HG03342 (cell line): ENCODE measurements at regions not wholly inside any gene's neighbourhood (a gene's known extent, or its start where the extent isn't known, plus 50 kb on each side); places are given as distances from the start of the nearest gene placed in this dataset.

Experiments
- ATAC-seq: cut with Tn5 transposase; IDR thresholded peaks from one replicate; pipeline ENCODE4 v1.9.1; 2021; ENCODE audit warnings: mild to moderate bottlenecking, moderate library complexity; ENCODE audit not compliant: unreplicated experiment

DNA sequence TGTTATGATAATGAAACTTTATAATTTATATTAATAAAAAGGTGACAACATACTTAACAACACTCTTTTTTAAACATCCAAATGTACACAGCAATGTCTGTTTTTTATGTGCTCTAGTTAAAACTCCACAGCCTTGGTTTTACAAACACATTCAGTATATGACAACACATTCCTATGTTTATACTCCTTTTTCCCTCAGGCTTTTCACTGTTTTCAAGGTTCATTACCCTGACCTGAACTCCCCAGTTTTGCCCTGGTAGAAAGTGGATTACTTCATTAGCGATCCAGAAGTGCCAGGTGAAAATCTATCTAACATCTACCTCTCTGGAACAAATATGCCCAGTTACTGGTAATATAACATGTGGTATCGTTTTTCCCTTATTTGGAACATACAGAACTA, 340.2 kb upstream of the DDHD1 start:
- ATAC-seq, result no peak

DNA sequence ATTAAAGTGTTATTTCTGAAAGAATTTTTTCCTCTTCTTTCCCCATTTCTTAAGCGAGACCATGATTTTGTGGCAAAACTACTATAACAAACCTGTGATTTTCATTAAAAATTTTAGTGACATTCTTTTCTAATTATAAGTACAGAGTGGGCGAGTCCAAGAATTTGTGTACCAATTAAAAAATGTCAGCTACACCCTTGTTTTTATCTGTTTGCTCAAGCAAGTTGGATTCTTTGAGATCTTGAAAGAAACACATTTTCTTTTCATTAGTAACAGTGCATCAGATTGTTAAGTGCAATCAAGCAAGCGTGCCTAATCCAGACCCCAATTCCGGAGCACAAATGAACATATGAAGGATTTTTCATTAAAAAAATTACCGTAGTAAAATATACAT, 338.8 kb upstream of the DDHD1 start:
- ATAC-seq, result no peak

DNA sequence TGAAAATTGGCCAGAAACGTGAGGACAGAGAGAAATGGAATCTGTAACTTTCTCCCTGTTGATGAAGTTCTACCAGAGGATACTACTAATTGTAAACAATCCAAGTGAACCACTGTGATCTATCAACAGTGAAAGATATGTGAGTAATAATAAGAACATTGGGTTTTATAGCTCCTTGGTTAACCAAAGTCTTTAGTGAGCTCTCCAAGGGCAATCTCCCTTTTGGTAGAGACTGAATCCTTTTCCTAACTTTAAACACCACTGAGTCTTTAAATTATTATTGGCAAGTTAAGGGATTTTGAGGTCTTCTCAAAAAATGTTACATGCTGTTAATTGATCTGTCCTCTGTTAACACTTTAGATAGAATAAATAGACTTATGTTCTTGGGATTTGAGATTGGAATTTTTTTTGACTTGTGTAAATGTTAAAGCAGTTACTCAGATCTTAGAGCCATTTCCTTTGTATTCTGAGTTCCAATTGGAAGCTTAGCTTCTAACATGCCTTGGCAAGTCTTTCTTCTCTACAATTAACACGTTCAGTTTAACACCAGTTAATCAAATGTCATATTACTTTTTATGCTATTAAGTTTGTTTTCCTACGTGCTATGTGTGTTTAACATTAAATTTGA, 338.2 kb upstream of the DDHD1 start:
- ATAC-seq, result no peak

DNA sequence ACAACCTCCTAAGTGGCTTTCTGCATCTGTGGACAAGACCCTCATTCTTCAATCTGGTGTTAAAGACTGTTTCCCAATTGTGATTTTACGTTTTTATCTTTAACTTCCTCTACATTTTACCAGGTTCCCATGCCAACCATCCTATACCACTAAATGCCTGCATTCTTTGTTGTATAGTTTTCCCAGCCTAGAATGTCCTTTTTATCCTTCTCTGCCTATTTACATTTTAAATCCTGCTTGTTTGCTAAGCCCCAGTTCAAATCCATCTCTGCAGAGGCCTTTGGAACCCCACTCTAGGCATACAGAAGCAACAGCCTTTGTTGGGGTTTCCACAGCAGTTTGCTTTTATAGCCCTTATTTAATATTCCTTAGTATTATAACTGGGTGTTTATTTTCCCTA, 325.1 kb upstream of the DDHD1 start:
- no peak for ATAC-seq

DNA sequence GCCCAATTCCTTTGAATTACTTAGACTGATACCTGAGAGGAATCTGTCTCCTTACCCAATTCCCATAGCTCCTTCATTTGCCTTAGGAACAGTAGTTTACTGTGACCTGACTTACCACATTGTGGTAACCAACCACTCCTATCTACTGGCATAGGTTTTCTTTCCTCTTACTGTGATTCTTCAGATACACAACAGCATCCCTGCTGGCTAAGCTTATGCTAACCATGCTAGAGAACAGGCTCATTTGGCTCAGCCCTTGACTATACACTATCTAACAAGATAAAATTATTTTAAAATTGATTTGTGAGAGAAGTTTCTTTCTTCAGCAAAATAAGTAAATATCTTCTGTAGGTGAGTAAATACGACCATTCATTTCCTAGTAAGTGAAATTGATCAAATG, 320.4 kb upstream of the DDHD1 start:
- ATAC-seq, result no peak

DNA sequence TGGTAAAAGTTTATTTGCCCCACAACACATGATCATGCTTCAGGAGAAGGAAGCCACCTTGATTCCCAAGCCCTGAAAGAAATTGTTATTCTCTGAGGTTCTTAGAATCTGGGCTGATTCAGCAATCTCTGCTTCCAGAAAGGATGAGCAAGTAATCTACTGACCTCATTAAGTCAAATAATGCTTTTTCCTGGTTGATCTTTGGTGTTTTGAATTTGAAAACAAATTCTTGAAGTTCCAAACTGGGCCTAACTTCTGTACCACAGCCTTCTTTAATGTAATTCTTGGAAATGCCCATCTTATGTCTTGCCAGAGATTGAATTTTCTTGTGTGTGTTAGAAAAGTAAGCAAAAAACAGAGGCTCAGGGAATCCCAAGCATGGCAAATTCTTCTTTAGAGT, 319.2 kb upstream of the DDHD1 start:
- ATAC-seq, result no peak

DNA sequence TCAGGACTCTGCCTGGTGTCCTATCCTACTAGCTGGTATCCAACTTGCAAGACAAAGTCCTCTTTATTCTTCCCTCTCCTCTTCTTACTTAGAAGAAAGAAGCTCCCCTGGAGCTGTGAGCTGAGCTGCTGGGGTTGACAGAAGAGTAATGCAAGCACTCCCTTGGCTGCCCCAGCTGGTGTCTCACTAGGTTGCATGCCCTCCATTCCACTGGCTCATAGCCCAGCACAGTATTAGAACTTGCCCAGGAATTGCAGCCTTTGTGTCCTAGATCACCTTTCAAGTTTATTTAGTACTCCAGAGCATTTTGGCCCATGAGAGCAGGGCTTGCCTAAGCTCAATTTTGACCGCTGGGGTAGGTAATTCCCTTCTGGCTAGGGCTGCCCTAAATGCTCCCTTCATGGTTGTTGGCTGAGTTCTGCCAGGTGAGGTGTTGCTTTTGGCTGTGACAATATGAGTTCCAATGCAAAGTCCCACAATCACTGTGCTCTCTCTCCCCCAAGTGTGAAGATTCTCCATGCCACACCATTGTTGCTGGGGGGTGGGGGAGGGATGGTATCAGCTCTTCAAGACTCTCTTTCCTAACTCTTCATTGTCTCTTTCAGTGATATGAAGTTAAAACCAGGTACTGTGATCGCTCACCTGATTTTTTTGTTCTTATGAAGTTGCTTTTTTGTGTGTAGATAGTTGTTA, 317.4 kb upstream of the DDHD1 start:
- no peak for ATAC-seq

DNA sequence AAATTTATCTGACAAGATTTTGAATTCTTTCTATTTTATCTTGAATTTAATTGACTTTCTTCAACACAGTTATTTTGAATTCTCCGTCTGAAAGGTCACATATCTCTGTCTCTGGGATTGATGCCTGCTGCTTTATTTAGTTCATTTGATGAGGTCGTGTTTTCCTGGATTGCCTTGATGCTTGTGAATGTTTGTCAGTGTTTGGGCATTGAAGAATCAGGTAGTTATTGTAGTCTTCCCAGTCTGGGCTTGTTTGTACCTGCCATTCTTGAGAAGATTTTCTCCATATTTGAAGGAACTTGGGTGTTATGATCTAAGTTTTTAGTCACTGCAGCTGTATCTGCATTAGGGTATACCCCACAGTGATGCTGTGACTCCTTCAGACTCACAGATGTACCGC, 315.8 kb upstream of the DDHD1 start:
- ATAC-seq, result no peak

DNA sequence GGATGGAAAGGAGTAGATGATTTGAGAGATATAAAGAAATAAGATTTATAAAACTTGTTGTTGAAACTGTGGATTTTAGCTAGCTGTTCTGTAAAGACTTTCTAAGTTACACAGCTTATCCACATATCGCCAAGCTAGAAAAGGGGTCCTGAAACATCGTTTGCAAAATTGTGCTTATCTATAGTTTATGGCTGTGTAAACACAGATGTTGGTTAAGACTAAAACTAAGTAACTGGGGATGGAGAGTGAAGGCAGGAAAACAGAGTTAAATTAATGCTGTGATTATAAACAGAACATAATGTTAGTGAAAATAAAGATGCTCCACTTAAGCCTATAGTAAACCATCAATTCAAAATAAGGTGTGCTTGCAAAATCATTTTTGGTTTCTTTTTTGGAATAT, 311.3 kb upstream of the DDHD1 start:
- ATAC-seq, result no peak

DNA sequence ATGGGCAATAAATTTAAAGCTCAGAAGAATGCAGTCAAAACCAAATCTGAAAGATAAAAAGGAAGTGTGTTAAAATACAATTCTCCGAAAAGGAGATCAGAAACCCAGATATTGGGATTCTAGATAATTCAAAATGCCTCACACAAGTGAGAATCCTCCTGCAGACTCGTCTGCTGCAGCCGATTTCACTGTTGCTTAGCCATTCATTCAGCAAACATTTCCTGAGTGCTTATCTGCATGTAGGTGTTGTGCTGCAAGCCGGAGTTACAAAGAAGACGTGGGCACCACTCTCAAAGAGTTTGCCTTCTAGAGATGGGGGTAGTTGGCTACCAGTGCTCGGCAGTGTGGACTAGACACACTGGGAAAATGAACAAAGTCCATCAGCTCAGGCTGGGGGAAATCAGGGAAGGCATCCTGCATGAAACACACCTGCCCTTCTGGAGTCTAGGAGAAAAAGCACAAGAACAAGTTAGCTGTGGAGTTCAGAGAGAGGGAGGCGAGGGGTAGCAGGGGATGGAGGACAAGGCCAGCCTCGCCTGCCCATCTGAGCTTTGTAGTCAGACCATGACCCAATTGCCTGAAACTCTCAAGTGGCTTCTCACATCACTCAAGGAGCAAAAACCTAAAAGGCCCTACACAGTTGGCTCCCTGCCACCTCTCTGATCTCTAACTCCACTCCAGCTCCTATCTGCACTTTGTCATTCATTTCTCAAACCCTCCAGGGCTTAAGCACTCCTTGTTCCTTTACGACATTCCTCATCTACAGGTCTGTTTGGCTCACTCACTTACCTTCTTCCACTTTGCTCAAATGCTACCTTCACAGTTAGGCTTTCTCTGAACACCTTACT, 310.0 kb upstream of the DDHD1 start:
- no peak for ATAC-seq

DNA sequence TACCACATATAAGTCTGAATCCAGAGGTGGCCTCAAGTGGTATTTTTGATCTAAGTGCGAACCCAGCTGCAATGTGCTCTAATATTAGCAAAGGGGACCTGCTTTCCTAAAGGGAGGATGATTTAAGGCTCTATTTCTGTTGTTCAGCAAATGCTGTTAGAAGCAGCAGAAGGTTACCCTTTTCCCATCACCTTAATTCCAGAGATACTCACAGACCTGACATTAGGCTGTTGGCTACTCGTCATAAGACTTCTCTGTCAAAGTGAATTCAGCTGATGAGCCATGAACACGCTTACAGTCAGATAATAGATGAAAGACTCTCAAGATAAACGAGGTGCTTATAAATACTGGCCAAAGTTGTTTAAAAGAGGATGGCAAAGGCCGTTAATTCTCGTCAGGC, 308.7 kb upstream of the DDHD1 start:
- ATAC-seq, result no peak

DNA sequence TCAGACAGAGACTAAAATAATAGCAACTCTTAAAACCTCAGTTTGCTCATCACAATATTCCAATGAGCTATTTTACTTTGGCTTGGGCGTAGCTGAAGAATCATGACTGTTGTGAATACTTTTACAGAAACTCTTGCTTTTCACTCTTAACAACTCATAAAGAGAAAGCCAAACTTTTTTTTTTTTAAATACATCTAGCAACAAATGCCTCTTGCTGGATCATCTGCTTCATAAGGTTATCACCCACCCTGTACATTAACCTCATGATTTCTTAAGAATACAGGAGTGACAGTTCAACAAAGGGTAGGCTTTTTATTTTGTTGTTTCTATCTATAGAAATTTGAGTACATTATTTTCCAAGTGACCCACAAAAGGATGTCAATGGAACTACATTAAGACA, 307.4 kb upstream of the DDHD1 start:
- no peak for ATAC-seq

DNA sequence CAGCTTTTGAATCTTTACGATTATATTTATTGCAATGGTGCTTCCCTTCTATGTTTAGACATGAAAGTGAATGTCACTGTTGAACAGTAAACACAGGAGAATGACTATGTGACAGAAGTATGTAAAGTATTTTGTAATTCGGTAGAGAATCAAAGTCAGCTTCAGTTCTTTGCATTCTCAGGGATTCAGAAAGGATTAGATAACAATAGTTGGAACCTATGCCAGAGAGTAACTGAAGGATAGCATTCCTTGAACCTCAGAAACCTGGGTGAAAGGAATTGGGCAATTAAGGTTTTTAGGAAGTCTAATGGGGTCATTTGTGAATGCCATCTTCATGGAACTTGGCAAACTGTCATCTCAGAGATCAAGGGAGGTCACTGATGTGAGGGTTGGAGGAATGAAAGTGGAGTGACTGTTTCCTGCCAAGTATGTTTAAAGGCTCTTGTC, 305.3 kb upstream of the DDHD1 start:
- ATAC-seq, result no peak

DNA sequence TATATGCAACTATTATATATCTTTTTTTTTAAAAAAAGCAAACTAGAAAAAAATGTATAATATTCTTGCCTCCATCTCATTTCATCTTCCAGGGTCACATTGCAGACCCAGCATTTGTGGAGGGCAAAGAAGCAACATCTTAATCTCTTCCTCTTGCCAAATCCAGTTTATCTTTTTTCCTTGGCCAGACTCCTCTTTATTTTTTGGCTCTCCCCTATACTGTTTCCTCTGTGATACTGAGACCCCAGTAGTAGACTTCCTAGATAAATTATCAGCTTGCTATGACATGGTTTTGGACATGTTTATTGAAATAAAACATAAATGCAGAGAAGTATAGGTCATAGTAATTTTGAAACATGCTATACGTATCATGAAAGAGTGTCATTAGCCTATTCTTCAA, 303.8 kb upstream of the DDHD1 start:
- no peak for ATAC-seq

DNA sequence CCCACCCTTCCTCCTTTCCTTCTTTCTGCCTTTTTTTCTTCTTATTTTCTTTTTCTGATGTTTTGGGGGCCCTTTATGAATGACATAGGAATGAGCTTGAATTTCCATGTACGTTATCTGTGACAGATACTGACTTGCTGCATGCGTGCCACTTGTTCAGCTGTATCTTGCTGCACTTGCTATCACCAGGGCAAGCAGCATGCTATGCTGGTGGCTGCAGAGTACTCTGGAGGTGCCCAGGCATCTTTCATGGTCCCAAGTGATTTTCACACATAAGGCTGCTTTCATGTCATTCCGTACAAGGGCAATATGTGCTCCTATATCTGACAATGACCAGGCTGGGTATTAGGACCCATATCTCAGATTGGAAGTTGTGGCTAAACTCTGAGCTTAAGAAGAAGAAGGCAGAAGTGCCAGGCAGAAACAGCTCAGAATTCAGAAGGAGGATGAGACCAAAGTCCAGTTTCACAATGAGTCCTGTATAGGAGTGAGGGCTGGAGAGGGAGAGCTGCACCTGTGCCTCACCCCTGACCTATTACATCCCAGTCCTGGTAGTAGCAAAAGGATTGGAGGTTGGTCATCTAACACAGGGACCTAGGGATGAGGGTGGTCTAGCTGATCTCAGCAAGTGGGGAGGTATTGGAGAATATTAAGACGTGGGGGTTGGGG, 299.0 kb upstream of the DDHD1 start:
- no peak for ATAC-seq

DNA sequence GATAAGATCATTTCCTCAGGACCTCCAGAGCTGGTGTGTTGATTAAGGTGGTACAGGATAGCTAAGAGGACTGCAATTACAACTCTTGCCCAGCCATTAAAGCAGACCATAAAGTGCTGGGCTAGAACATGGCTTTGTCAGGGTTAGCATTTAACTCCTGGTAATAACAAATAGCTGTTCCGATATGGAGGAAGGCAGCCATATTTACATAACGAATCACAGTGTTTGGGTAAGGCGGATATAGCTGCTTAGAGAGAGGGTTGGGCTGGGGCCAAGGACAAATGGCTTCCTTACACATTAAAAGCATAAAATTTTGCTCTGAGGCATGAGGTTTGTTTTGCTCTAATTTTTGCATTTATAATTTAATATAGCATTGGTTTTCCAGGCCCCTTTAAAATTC, 297.7 kb upstream of the DDHD1 start:
- ATAC-seq, result no peak

DNA sequence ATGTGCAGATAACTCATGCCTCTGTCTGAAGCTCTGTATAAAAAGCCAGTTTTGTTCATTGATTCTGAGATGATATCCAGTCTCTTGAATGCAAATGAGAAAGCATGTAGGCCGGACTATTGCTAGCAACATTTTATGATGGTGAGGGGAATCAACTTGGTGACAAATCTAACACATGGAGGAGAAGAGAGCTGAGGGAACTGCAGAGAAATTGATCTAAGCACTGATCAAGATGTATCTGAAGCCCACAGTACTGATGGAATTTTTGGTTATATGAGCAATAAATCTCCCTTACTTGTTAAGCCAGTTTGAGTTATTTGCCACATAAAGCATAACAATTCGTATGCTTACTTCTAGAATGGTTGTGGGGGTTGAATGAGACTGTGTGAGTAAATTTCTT, 295.6 kb upstream of the DDHD1 start:
- no peak for ATAC-seq

DNA sequence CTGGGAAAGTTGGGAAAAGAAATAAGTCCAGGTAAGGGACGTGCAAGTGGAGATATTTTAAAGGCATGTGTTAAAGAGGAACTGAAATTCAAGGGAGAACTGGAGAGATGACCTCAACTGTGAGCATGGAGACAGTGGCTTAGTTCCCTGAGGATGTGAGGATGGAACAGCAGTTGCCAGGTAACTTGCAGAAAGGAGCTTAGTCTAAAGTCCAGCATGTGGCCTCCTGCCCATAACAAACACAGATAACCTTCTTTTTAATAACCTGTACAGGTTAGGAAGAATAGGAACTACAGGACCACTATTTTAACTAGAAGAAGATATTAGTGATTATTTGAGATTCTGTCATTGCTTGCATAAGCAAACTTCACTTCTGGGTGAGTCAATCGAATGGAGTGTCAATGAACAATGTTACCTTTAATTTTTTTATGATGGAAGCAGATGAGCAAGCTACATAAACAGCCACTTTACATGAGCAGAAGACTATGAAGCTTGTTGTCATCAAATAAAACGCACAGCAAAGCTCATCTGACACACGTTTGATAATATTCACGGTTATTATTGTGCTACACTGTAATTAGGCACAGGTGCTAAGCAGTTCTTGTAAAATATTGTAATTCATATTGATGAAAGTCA, 291.7 kb upstream of the DDHD1 start:
- no peak for ATAC-seq

DNA sequence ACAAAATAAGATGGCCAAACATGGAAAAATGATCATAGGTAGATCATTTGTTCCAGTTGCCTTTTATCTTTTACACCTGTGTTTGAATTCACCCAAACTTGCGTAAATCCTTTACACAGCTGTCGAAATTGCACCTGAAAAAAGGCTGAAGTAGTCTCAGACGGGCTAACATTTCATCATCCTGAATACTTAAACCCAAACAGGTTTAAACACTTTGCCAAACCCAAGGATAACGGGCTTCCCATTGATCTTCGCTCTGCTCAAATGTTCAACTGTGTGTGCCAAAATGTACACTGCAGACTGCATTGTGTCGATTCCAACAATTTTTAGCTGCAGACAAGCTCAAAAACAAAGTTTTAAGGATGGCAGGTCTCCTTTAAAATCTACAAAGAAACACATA, 288.7 kb upstream of the DDHD1 start:
- ATAC-seq, result no peak

DNA sequence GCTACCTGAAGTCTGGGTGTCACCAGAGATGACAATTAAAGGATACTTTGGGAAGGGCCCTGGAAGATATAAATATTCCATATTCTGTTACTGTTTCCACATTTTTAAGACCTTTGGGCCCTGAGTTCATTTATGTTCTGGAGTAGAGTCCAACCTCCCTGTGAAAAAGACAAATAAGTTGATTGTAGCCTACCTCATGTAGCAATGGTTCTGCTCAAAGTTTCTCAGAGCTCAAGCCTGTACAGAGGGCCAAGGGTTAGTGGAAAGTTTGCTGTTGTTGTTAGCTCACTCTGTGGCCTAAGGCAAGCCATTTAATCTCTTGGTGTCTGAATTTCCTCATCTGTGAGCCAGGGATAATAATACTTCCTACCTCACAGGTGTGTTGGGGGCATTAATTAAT, 284.7 kb upstream of the DDHD1 start:
- no peak for ATAC-seq

DNA sequence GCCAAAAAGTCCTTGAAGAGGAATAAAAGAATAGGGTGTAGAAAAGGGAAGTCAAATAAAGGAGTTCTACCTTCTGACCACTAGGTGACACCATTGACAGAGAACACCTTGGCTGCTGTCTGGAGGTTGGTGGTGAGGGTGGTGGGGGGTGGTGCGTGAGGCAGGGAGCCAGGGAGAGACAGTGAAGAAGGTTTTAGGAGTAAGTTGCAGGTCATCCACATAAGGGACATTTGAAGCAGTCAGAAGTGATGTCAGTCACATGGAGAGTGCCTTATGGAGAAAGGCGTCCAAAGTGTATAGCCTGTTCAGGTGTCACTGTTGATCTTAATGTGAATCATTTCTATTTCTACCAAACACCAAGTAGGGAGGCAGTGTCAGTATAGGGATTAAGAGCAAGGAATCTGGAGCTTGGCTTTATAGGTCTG, 279.3 kb upstream of the DDHD1 start:
- peak; percentile 78 for ATAC-seq
